NB4 (cell line): ENCODE measurements at regions not wholly inside any gene's neighbourhood (a gene's known extent, or its start where the extent isn't known, plus 50 kb on each side); places are given as distances from the start of the nearest gene placed in this dataset.

ENCODE experiments used
- MAX ChIP-seq: IDR thresholded peaks from 2 replicates; pipeline ENCODE4 v1.6.1; 2011; ENCODE audit warnings: low read depth, low read length
- TF ChIP-seq, protein P1 (sequence below): IDR thresholded peaks from one replicate; pipeline ENCODE4 v1.5.1; 2012; ENCODE audit warnings: low read depth, low read length

- TF ChIP-seq, protein P1, sequence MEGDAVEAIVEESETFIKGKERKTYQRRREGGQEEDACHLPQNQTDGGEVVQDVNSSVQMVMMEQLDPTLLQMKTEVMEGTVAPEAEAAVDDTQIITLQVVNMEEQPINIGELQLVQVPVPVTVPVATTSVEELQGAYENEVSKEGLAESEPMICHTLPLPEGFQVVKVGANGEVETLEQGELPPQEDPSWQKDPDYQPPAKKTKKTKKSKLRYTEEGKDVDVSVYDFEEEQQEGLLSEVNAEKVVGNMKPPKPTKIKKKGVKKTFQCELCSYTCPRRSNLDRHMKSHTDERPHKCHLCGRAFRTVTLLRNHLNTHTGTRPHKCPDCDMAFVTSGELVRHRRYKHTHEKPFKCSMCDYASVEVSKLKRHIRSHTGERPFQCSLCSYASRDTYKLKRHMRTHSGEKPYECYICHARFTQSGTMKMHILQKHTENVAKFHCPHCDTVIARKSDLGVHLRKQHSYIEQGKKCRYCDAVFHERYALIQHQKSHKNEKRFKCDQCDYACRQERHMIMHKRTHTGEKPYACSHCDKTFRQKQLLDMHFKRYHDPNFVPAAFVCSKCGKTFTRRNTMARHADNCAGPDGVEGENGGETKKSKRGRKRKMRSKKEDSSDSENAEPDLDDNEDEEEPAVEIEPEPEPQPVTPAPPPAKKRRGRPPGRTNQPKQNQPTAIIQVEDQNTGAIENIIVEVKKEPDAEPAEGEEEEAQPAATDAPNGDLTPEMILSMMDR: no peak
- no peak for TF ChIP-seq MAX
Measured at GRCh38 chr1:88529581-88529980, 154.5 kb upstream of the PKN2 start.
